Activated CD8-positive, alpha-beta memory T cell treated with anti-CD3 and anti-CD28 coated beads for 1 hour (primary cell): ENCODE measurements at regions not wholly inside any gene's neighbourhood (a gene's known extent, or its start where the extent isn't known, plus 50 kb on each side); places are given as distances from the start of the nearest gene placed in this dataset.

ENCODE experiments used
- DNase-seq, 2 donors: peaks; one replicate each; pipeline ENCODE4 v3.0.0-alpha.2; 2020; ENCODE audit warnings: low read depth in 1 of 2; ENCODE audit errors: extremely low read depth in 1 of 2

GRCh38 chr5:61948151-61948550 is 357.9 kb upstream of the KIF2A start:
- no peak for DNase-seq

GRCh38 chr5:61949054-61949678 is 356.8 kb upstream of the KIF2A start:
- DNase-seq, result no peak

- DNase-seq, result no peak
These were observed 356.1 kb upstream of the KIF2A start for GRCh38 chr5:61949679-61950435.

- no peak for DNase-seq
These were observed 354.7 kb upstream of the KIF2A start for GRCh38 chr5:61951295-61951694.

GRCh38 chr5:61953913-61954312 is 352.1 kb upstream of the KIF2A start:
- DNase-seq, result no peak

DNA sequence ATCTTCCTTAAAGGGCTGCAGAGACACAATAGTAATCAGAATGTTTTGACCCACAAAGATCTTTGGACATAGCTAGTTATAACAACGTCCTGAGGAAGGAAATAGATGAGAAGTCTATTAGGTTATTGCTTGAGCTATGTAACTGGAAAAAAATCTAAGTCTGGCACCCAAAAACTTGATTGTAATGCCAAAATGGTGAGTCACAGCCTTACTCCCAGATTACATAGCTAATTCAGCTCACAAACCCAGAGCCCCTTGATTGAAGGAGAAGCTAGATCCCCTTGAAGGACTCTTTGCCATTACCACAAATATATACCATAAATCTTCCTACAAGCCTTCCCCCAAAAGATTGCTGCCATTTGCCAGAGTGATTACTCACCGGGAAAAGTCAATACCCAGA is 341.8 kb upstream of the KIF2A start:
- no peak for DNase-seq

DNA sequence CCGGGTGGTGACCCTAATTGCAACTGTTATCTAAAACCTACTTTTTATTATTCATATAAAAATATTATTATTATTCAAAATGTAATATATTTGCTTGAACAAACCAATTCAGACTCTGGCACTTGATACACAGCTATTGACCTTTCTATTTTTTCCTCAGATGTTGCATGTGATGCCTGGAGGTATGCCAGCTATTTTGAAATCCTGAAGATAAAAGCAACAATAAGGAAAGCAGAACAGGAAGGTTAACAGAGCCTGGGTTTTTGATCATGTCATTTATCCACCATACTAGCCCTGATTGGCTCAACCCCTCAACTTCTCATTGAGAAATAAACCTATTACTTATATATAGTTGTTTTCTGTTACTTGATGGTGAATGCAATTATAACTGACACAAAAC is 340.9 kb upstream of the KIF2A start:
- no peak for DNase-seq

DNA sequence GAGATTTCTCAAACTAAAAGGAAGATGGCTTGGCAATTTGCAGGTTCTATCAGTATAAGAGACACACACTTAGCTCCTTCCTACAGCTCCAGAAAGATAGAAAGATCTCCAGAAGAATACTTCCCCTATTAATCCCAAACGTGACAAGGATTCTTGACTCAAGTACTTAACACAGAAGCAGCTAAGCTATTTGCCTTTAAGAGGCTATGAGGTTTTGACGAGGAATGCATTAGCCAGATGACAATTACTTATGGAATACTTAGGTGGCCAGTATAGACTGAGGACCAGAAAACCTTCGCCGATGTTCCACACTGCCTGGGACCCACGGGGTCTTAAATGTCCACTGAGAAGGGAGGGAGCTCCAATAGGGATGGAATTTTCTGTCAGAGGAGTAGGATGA is 340.5 kb upstream of the KIF2A start:
- no peak for DNase-seq

- DNase-seq, result no peak
These were observed 339.6 kb upstream of the KIF2A start for GRCh38 chr5:61966296-61966955.

DNA sequence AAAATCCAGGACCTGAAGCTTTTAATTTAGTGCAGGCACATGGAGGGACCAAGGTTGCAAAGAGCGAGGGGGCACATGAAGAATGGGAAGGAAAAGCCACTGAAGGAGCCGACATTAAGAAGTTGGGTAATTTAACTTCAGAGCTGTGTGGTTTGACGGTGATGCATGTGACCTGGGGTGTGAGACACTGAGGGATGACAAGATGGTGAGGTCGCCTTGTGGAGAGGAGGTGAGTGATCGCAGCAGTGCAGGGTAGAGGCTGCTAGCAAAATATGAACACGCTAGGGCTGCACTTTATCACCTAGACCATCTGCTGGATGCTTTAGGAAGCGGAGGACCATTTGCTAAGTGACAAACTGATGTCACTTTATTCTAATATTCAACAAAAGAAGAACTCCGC is 339.0 kb upstream of the KIF2A start:
- no peak for DNase-seq

DNA sequence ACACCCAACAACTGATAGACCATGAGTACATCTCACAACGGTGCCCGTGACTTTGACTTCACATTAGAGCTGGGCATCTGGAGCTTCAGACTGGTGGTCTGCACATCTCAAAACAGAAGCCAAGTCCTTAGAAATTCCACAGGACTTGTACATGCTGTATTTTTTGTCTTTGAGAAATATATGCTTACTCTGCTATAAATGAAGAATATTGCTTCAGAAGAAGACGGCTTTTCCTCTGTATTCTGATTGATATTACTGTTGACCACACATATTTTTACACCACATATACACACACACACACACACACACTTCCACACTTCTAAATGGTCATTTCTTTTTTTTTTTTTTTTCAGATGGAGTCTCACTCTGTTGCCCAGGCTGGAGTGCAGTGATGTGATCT is 338.3 kb upstream of the KIF2A start:
- no peak for DNase-seq

- DNase-seq, result no peak
These were observed 336.7 kb upstream of the KIF2A start for GRCh38 chr5:61969347-61969746.

- DNase-seq, result no peak
These were observed 336.3 kb upstream of the KIF2A start for GRCh38 chr5:61969755-61970154.

GRCh38 chr5:61970218-61970617 is 335.8 kb upstream of the KIF2A start:
- no peak for DNase-seq

- DNase-seq, result no peak
These were observed 331.3 kb upstream of the KIF2A start for GRCh38 chr5:61974680-61975079.

GRCh38 chr5:61981886-61982285 is 324.1 kb upstream of the KIF2A start:
- no peak for DNase-seq

- DNase-seq, result no peak
These were observed 314.6 kb upstream of the KIF2A start for GRCh38 chr5:61991430-61991829.

GRCh38 chr5:61991866-61992265 is 314.1 kb upstream of the KIF2A start:
- no peak for DNase-seq

DNA sequence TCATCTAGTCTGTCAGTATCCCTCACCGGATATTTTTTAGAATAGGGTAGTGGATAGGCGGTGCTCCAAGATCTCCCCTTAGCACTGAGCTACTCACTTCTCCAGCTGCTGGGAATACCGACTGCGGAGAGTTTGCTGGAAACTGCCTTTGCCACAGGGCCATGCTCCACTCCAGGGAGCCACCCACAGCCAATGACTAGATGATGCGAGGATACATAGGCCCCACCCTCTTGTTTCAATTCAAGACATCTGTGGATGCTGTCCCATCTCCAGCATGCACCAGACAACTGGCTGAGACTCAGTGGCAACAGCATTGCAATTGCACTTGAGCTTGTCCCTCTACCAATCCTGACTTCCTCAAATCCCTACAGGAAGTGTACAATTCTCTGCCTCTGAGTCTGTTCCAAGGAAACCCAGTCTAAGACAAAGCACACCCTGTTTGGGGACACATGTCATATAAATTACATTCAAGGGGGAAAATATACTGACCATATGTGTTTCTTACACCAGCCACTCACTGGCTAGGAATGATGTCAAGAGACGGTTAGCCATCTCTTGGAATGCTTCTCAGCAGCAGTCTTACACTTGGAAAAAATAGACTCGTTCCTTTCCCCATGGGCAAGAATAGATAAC is 312.6 kb upstream of the KIF2A start:
- no peak for DNase-seq

GRCh38 chr5:61994171-61994570 is 311.8 kb upstream of the KIF2A start:
- DNase-seq, result no peak

GRCh38 chr5:61995486-61995885 is 310.5 kb upstream of the KIF2A start:
- DNase-seq, result no peak

- no peak for DNase-seq
These were observed 306.6 kb upstream of the KIF2A start for GRCh38 chr5:61999371-61999770.
